Amniotic stem cell (primary cell): ENCODE measurements at regions not wholly inside any gene's neighbourhood (a gene's known extent, or its start where the extent isn't known, plus 50 kb on each side); places are given as distances from the start of the nearest gene placed in this dataset.
A peak's percentile ranks its signal among the peaks of the same experiment; 100 is the strongest.

Experiments used
- DNase-seq: peaks from one replicate; lab custom pipeline; 2025; lab: John Stamatoyannopoulos, UW

GRCh38 chr6:91135406-91136103, 548.7 kb upstream of the MAP3K7 start:
- DNase-seq: no peak

- no peak for DNase-seq
These were observed 545.6 kb upstream of the MAP3K7 start for GRCh38 chr6:91132461-91132860.

GRCh38 chr6:91130126-91130525, 543.3 kb upstream of the MAP3K7 start:
- DNase-seq: no peak

- no peak for DNase-seq
These were observed 540.9 kb upstream of the MAP3K7 start for GRCh38 chr6:91127752-91128151.

GRCh38 chr6:91126876-91127275, 540.0 kb upstream of the MAP3K7 start:
- no peak for DNase-seq

- DNase-seq: no peak
These were observed 530.7 kb upstream of the MAP3K7 start for GRCh38 chr6:91117550-91117949.

- no peak for DNase-seq
These were observed 527.3 kb upstream of the MAP3K7 start for GRCh38 chr6:91114123-91114708.

GRCh38 chr6:91106083-91106482, 519.2 kb upstream of the MAP3K7 start:
- DNase-seq: no peak

- DNase-seq: no peak
These were observed 518.7 kb upstream of the MAP3K7 start for GRCh38 chr6:91105532-91105931.

GRCh38 chr6:91099479-91099878, 512.6 kb upstream of the MAP3K7 start:
- no peak for DNase-seq

- DNase-seq: no peak
These were observed 511.1 kb upstream of the MAP3K7 start for GRCh38 chr6:91098006-91098405.

GRCh38 chr6:91097364-91097763, 510.5 kb upstream of the MAP3K7 start:
- DNase-seq: no peak

- no peak for DNase-seq
These were observed 508.1 kb upstream of the MAP3K7 start for GRCh38 chr6:91094806-91095475.

GRCh38 chr6:91094341-91094740, 507.5 kb upstream of the MAP3K7 start:
- no peak for DNase-seq

GRCh38 chr6:91088976-91089375, 502.1 kb upstream of the MAP3K7 start:
- no peak for DNase-seq

- no peak for DNase-seq
These were observed 501.6 kb upstream of the MAP3K7 start for GRCh38 chr6:91088515-91088914.

- no peak for DNase-seq
These were observed 501.0 kb upstream of the MAP3K7 start for GRCh38 chr6:91087908-91088307.

- no peak for DNase-seq
These were observed 496.3 kb upstream of the MAP3K7 start for GRCh38 chr6:91083211-91083610.

- no peak for DNase-seq
These were observed 495.5 kb upstream of the MAP3K7 start for GRCh38 chr6:91082311-91082832.

- peak; percentile 1 for DNase-seq
These were observed 494.7 kb upstream of the MAP3K7 start for GRCh38 chr6:91081452-91082067.

- DNase-seq: no peak
These were observed 494.0 kb upstream of the MAP3K7 start for GRCh38 chr6:91080871-91081270.

- no peak for DNase-seq
These were observed 493.1 kb upstream of the MAP3K7 start for GRCh38 chr6:91079969-91080368.
